ENCODE measurements at regions not wholly inside any gene's neighbourhood (a gene's known extent, or its start where the extent isn't known, plus 50 kb on each side); places are given as distances from the start of the nearest gene placed in this dataset.
A peak's percentile ranks its signal among the peaks of the same experiment; 100 is the strongest.

GRCh38 chr11:86143087-86144030, 74.5 kb upstream of the PICALM start:
- no peak overlapping the region for H3K4me3 ChIP-seq (ENCODE audit: low read length in 2 of 2)

GRCh38 chr11:86142170-86142569, 73.3 kb upstream of the PICALM start:
- H3K36me3 ChIP-seq (replicated peaks in 1 of 2; ENCODE audit: control insufficient read depth in 2 of 2, insufficient read depth in 2 of 2, low read length in 2 of 2): no peaks in the 10 kb centered on the region
- H2BK15ac ChIP-seq (ENCODE audit: low read length): no peak overlapping the region
- H4K91ac ChIP-seq (ENCODE audit: low read depth, low read length, poor library complexity): no peak overlapping the region
- H2BK12ac ChIP-seq (ENCODE audit: low read length): no peak overlapping the region
- H3K23ac ChIP-seq (ENCODE audit: low read depth, low read length, poor library complexity): no peak overlapping the region
- H3K18ac ChIP-seq (ENCODE audit: low read length): no peak overlapping the region
- no peaks in the 10 kb centered on the region for H3K9me3 ChIP-seq (replicated peaks in 1 of 2; ENCODE audit: control insufficient read depth in 2 of 2, insufficient read depth in 1 of 2, low read depth in 1 of 2, low read length in 2 of 2)
- H3K27me3 ChIP-seq (ENCODE audit: control insufficient read depth in 3 of 3, insufficient read depth in 3 of 3, low read depth in 1 of 3, low read length in 3 of 3): peaks cover 0 to 8% (median 0%) of the 10 kb centered on the region in 3 experiments
- no peak overlapping the region for H2BK5ac ChIP-seq (ENCODE audit: low read length)
- H3K79me1 ChIP-seq (ENCODE audit: low read depth, low read length): no peaks in the 10 kb centered on the region
- no peak overlapping the region for H3K27ac ChIP-seq (replicated peaks; ENCODE audit: low read length)
- no peak overlapping the region for H3K14ac ChIP-seq (ENCODE audit: low read length)
- H4K8ac ChIP-seq (ENCODE audit: low read depth, low read length): no peak overlapping the region
- no peak overlapping the region for H2AK5ac ChIP-seq (ENCODE audit: low read depth, low read length)
- no peak overlapping the region for H3K4ac ChIP-seq (ENCODE audit: low read length)
- DNase-seq (ENCODE audit: low spot score): no peak
- no peak overlapping the region for H3K9ac ChIP-seq (ENCODE audit: low read depth, low read length, poor library complexity)
- H2BK120ac ChIP-seq (ENCODE audit: low read depth, low read length): no peak overlapping the region
- no peak overlapping the region for H2AFZ ChIP-seq (ENCODE audit: low read length)
- H3K4me1 ChIP-seq (ENCODE audit: control insufficient read depth in 2 of 2, insufficient read depth in 1 of 2, low read depth in 1 of 2, low read length in 2 of 2): no peaks in the 10 kb centered on the region
- peak overlapping the region in 1 of 2 donors; percentile 3 for H3K4me3 ChIP-seq (ENCODE audit: low read length in 2 of 2)
- WGBS, 2 donors (ENCODE audit: extremely low coverage in 2 of 2, insufficient read length in 2 of 2, insufficient replicate concordance in 1 of 2): no CpG with 5 or more reads among the region's 1 CpG
- H3K4me2 ChIP-seq (ENCODE audit: insufficient read depth, low read length, poor library complexity, severe bottlenecking): no peak overlapping the region

More at GRCh38 chr11:86143087-86144030, 74.5 kb upstream of the PICALM start:
- H2BK12ac ChIP-seq (ENCODE audit: low read length): no peak overlapping the region
- no peak overlapping the region for H3K4ac ChIP-seq (ENCODE audit: low read length)
- H4K91ac ChIP-seq (ENCODE audit: low read depth, low read length, poor library complexity): no peak overlapping the region
- H3K9ac ChIP-seq (ENCODE audit: low read depth, low read length, poor library complexity): no peak overlapping the region
- H3K27me3 ChIP-seq (ENCODE audit: control insufficient read depth in 3 of 3, insufficient read depth in 3 of 3, low read depth in 1 of 3, low read length in 3 of 3): peaks cover 0 to 8% (median 0%) of the 10 kb centered on the region in 3 experiments
- no peak overlapping the region for H3K23ac ChIP-seq (ENCODE audit: low read depth, low read length, poor library complexity)
- H3K4me1 ChIP-seq (ENCODE audit: control insufficient read depth in 2 of 2, insufficient read depth in 1 of 2, low read depth in 1 of 2, low read length in 2 of 2): no peaks in the 10 kb centered on the region
- no peak overlapping the region for H3K14ac ChIP-seq (ENCODE audit: low read length)
- H2BK15ac ChIP-seq (ENCODE audit: low read length): no peak overlapping the region
- H3K27ac ChIP-seq (replicated peaks; ENCODE audit: low read length): no peak overlapping the region
- H4K8ac ChIP-seq (ENCODE audit: low read depth, low read length): no peak overlapping the region
- no peak for DNase-seq (ENCODE audit: low spot score)
- H3K4me2 ChIP-seq (ENCODE audit: insufficient read depth, low read length, poor library complexity, severe bottlenecking): no peak overlapping the region
- no peak overlapping the region for H2BK5ac ChIP-seq (ENCODE audit: low read length)
- no CpG with 5 or more reads among the region's 7 CpGs for WGBS, 2 donors (ENCODE audit: extremely low coverage in 2 of 2, insufficient read length in 2 of 2, insufficient replicate concordance in 1 of 2)
- H3K18ac ChIP-seq (ENCODE audit: low read length): no peak overlapping the region
- no peaks in the 10 kb centered on the region for H3K36me3 ChIP-seq (replicated peaks in 1 of 2; ENCODE audit: control insufficient read depth in 2 of 2, insufficient read depth in 2 of 2, low read length in 2 of 2)
- H3K79me1 ChIP-seq (ENCODE audit: low read depth, low read length): no peaks in the 10 kb centered on the region
- no peaks in the 10 kb centered on the region for H3K9me3 ChIP-seq (replicated peaks in 1 of 2; ENCODE audit: control insufficient read depth in 2 of 2, insufficient read depth in 1 of 2, low read depth in 1 of 2, low read length in 2 of 2)
- H2AFZ ChIP-seq (ENCODE audit: low read length): no peak overlapping the region
- no peak overlapping the region for H2AK5ac ChIP-seq (ENCODE audit: low read depth, low read length)
- H2BK120ac ChIP-seq (ENCODE audit: low read depth, low read length): no peak overlapping the region

GRCh38 chr11:86141727-86142126, 72.8 kb upstream of the PICALM start:
- Histone ChIP-seq H3K36me3 (replicated peaks in 1 of 2; ENCODE audit: control insufficient read depth in 2 of 2, insufficient read depth in 2 of 2, low read length in 2 of 2) (no peaks in the 10 kb centered on the region), H3K27ac (replicated peaks; ENCODE audit: low read length) (no peak overlapping the region), H2AK5ac (ENCODE audit: low read depth, low read length) (no peak overlapping the region), H2BK12ac (ENCODE audit: low read length) (no peak overlapping the region), H3K4me1 (ENCODE audit: control insufficient read depth in 2 of 2, insufficient read depth in 1 of 2, low read depth in 1 of 2, low read length in 2 of 2) (no peaks in the 10 kb centered on the region), H3K23ac (ENCODE audit: low read depth, low read length, poor library complexity) (no peak overlapping the region), H3K14ac (ENCODE audit: low read length) (no peak overlapping the region), H2BK5ac (ENCODE audit: low read length) (no peak overlapping the region), H3K9ac (ENCODE audit: low read depth, low read length, poor library complexity) (no peak overlapping the region), H4K91ac (ENCODE audit: low read depth, low read length, poor library complexity) (no peak overlapping the region), H3K4ac (ENCODE audit: low read length) (no peak overlapping the region), H3K4me2 (ENCODE audit: insufficient read depth, low read length, poor library complexity, severe bottlenecking) (no peak overlapping the region), H3K4me3 (ENCODE audit: low read length in 2 of 2) (no peak overlapping the region), H4K8ac (ENCODE audit: low read depth, low read length) (no peak overlapping the region), H3K79me1 (ENCODE audit: low read depth, low read length) (no peaks in the 10 kb centered on the region), H2AFZ (ENCODE audit: low read length) (no peak overlapping the region), H3K18ac (ENCODE audit: low read length) (no peak overlapping the region), H2BK120ac (ENCODE audit: low read depth, low read length) (no peak overlapping the region), H3K9me3 (replicated peaks in 1 of 2; ENCODE audit: control insufficient read depth in 2 of 2, insufficient read depth in 1 of 2, low read depth in 1 of 2, low read length in 2 of 2) (no peaks in the 10 kb centered on the region), H2BK15ac (ENCODE audit: low read length) (no peak overlapping the region), H3K27me3 (ENCODE audit: control insufficient read depth in 3 of 3, insufficient read depth in 3 of 3, low read depth in 1 of 3, low read length in 3 of 3) (peaks cover 0 to 8% (median 0%) of the 10 kb centered on the region in 3 experiments)
- no CpG with 5 or more reads among the region's 1 CpG for WGBS, 2 donors (ENCODE audit: extremely low coverage in 2 of 2, insufficient read length in 2 of 2, insufficient replicate concordance in 1 of 2)
- DNase-seq (ENCODE audit: low spot score): no peak

- Histone ChIP-seq H3K14ac (ENCODE audit: low read length) (no peak overlapping the region), H4K8ac (ENCODE audit: low read depth, low read length) (no peak overlapping the region), H3K4me2 (ENCODE audit: insufficient read depth, low read length, poor library complexity, severe bottlenecking) (no peak overlapping the region), H2BK5ac (ENCODE audit: low read length) (no peak overlapping the region), H3K18ac (ENCODE audit: low read length) (no peak overlapping the region), H2BK12ac (ENCODE audit: low read length) (no peak overlapping the region), H3K9ac (ENCODE audit: low read depth, low read length, poor library complexity) (no peak overlapping the region), H2AK5ac (ENCODE audit: low read depth, low read length) (no peak overlapping the region), H2AFZ (ENCODE audit: low read length) (peak overlapping the region; percentile 16), H3K4me1 (ENCODE audit: control insufficient read depth in 2 of 2, insufficient read depth in 1 of 2, low read depth in 1 of 2, low read length in 2 of 2) (no peaks in the 10 kb centered on the region), H3K9me3 (replicated peaks in 1 of 2; ENCODE audit: control insufficient read depth in 2 of 2, insufficient read depth in 1 of 2, low read depth in 1 of 2, low read length in 2 of 2) (no peaks in the 10 kb centered on the region), H3K4me3 (ENCODE audit: low read length in 2 of 2) (no peak overlapping the region), H3K36me3 (replicated peaks in 1 of 2; ENCODE audit: control insufficient read depth in 2 of 2, insufficient read depth in 2 of 2, low read length in 2 of 2) (no peaks in the 10 kb centered on the region), H3K4ac (ENCODE audit: low read length) (no peak overlapping the region), H3K27ac (replicated peaks; ENCODE audit: low read length) (no peak overlapping the region), H4K91ac (ENCODE audit: low read depth, low read length, poor library complexity) (no peak overlapping the region), H2BK120ac (ENCODE audit: low read depth, low read length) (no peak overlapping the region), H3K27me3 (ENCODE audit: control insufficient read depth in 3 of 3, insufficient read depth in 3 of 3, low read depth in 1 of 3, low read length in 3 of 3) (peaks cover 0 to 8% (median 0%) of the 10 kb centered on the region in 3 experiments), H3K23ac (ENCODE audit: low read depth, low read length, poor library complexity) (no peak overlapping the region), H2BK15ac (ENCODE audit: low read length) (no peak overlapping the region), H3K79me1 (ENCODE audit: low read depth, low read length) (no peaks in the 10 kb centered on the region)
- DNase-seq (ENCODE audit: low spot score): no peak
- WGBS, 2 donors (ENCODE audit: extremely low coverage in 2 of 2, insufficient read length in 2 of 2, insufficient replicate concordance in 1 of 2): no CpG with 5 or more reads among the region's 10 CpGs
Measured at GRCh38 chr11:86140334-86140990, 71.6 kb upstream of the PICALM start.

All from neuronal stem cell (in vitro differentiated cells).